Panc1 (cell line): ENCODE measurements at regions not wholly inside any gene's neighbourhood (a gene's known extent, or its start where the extent isn't known, plus 50 kb on each side); places are given as distances from the start of the nearest gene placed in this dataset.

Experiments used
- ATAC-seq: fragments of 200-7000 bp; cut with Tn5 transposase; 2 replicates; pipeline ENCODE4 v1.9.1; 2020; ENCODE audit warnings: mild to moderate bottlenecking, moderate library complexity
- BruUV-seq: library from RNA; stranded (reverse); fragments of 400-500 nt; replicated peaks from 2 replicates; lab custom pipeline; 2021; lab: Mats Ljungman, UMichigan
- CTCF ChIA-PET: fragments of 300-600 bp; sonication (Branson Sonifier 250); formaldehyde crosslinking; loops from one replicate; lab custom pipeline; 2022; ENCODE audit warnings: antibody characterized with exemption; lab: Charles Lee
- POLR2A ChIA-PET: fragments of 300-600 bp; sonication (Branson Sonifier 250); formaldehyde crosslinking; loops from one replicate; lab custom pipeline; 2022; ENCODE audit warnings: antibody characterized with exemption; lab: Charles Lee
- DNase-seq: peaks from one replicate; pipeline ENCODE4 v3.0.0-alpha.2; 2010; ENCODE audit warnings: low read depth, low spot score
- H3K27ac ChIP-seq: 2 replicates; pipeline ENCODE4 v1.5.1; 2011; ENCODE audit warnings: mild to moderate bottlenecking, low read length, inconsistent platforms
- H3K27me3 ChIP-seq: fragments of 200-500 bp; sonication (Bioruptor generic); 2 replicates; pipeline ENCODE4 v1.6.0; 2014; ENCODE audit warnings: low read length, inconsistent platforms; ENCODE audit not compliant: control insufficient read depth, insufficient read depth
- H3K36me3 ChIP-seq: fragments of 200-500 bp; sonication (Bioruptor generic); 2 replicates; pipeline ENCODE4 v1.5.1; 2014; ENCODE audit warnings: inconsistent platforms, mild to moderate bottlenecking, low read length, moderate library complexity; ENCODE audit not compliant: control insufficient read depth, insufficient read depth
- H3K4me1 ChIP-seq: 2 replicates; pipeline ENCODE4 v1.5.1; 2011; ENCODE audit warnings: inconsistent platforms, mild to moderate bottlenecking, low read length, moderate library complexity; ENCODE audit not compliant: control insufficient read depth, insufficient read depth
- H3K4me3 ChIP-seq, 2 experiments: 2 replicates each; pipeline ENCODE4 v1.5.1; 2011 to 2012; ENCODE audit warnings: low read depth in 2 of 2, low read length in 2 of 2, mild to moderate bottlenecking in 2 of 2, inconsistent platforms in 1 of 2, moderate library complexity in 1 of 2
- H3K9me3 ChIP-seq: fragments of 200-500 bp; sonication (Bioruptor generic); 2 replicates; pipeline ENCODE4 v1.5.1; 2014; ENCODE audit warnings: low read depth, mild to moderate bottlenecking, inconsistent platforms, low read length, moderate library complexity; ENCODE audit not compliant: control insufficient read depth, insufficient read depth
- CTCF ChIP-seq: fragments of 450-650 bp; IDR thresholded peaks from 2 replicates; pipeline ENCODE4 v1.5.1; 2017; ENCODE audit warnings: mild to moderate bottlenecking
- POLR2AphosphoS5 ChIP-seq: IDR thresholded peaks from 2 replicates; pipeline ENCODE4 v1.6.1; 2012; ENCODE audit warnings: mild to moderate bottlenecking, low read depth, low read length, moderate library complexity
- SIN3A ChIP-seq: IDR thresholded peaks from 2 replicates; pipeline ENCODE4 v1.6.1; 2012; ENCODE audit warnings: low read depth, mild to moderate bottlenecking, low read length, moderate library complexity, borderline replicate concordance; ENCODE audit not compliant: insufficient read depth
- TCF7L2 ChIP-seq: IDR thresholded peaks from 2 replicates; pipeline ENCODE4 v1.6.1; 2011; ENCODE audit warnings: mild to moderate bottlenecking, low read depth, low read length, inconsistent platforms
- in situ Hi-C: cut with HindIII; loops from 2 replicates; pipeline ENCODE4 v1.10.0; 2016; ENCODE audit warnings: low sequenced_read_pairs, low pct_unique_long_range_greater_than_20kb
- intact Hi-C: fragments of 100-400 bp; cut with micrococcal nuclease; formaldehyde crosslinking; loops from one replicate; pipeline ENCODE4 v1.10.0; 2022; ENCODE audit not compliant: unreplicated experiment
- TF ChIP-seq, protein P1 (sequence below), 2 experiments: IDR thresholded peaks; 2 replicates each; pipeline ENCODE4 v1.6.1; 2011 to 2012; ENCODE audit warnings: low read depth in 2 of 2, control low read depth in 1 of 2, low read length in 1 of 2, mild to moderate bottlenecking in 1 of 2, moderate library complexity in 1 of 2; ENCODE audit not compliant: insufficient read depth in 1 of 2

DNA sequence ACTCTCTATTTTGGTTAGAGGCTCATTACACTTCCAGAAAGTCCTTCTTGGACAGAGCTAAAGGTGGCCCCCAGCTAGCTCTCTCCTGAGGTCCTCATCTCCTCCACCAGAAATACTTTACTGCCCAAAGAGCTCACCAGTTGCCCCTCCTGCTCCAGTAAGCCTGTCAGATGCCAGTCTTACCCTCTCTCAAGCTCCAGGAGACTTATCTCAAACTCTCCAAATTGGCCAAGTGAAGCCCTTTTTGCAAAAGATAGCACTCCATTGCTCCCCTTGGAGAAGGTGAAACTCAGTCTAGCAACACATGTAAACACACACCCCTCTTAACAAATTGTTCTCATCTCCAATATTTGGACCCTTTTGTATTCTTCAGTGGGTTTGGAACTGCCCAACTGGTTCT is 128.5 kb downstream of the ZNF330 start:
- CTCF ChIA-PET = no interaction called here
- DNase-seq = no peak
- ATAC-seq = no peak
- no peaks in the 10 kb centered on the region for H3K36me3 ChIP-seq
- no peak overlapping the region for H3K27ac ChIP-seq
- BruUV-seq = no TSS peak
- in situ Hi-C loops = no loop called here
- H3K4me1 ChIP-seq = no peaks in the 10 kb centered on the region
- intact Hi-C loops = loop anchor here (10.0 kb wide), 1 partner anchor 366 kb away; no protein-coding TSS in a partner anchor
- no peak overlapping the region for H3K4me3 ChIP-seq
- no peak for TF ChIP-seq CTCF
- no peak for TF ChIP-seq SIN3A
- H3K9me3 ChIP-seq = no peaks in the 10 kb centered on the region
- POLR2A ChIA-PET = no interaction called here
- H3K27me3 ChIP-seq = no peaks in the 10 kb centered on the region

DNA sequence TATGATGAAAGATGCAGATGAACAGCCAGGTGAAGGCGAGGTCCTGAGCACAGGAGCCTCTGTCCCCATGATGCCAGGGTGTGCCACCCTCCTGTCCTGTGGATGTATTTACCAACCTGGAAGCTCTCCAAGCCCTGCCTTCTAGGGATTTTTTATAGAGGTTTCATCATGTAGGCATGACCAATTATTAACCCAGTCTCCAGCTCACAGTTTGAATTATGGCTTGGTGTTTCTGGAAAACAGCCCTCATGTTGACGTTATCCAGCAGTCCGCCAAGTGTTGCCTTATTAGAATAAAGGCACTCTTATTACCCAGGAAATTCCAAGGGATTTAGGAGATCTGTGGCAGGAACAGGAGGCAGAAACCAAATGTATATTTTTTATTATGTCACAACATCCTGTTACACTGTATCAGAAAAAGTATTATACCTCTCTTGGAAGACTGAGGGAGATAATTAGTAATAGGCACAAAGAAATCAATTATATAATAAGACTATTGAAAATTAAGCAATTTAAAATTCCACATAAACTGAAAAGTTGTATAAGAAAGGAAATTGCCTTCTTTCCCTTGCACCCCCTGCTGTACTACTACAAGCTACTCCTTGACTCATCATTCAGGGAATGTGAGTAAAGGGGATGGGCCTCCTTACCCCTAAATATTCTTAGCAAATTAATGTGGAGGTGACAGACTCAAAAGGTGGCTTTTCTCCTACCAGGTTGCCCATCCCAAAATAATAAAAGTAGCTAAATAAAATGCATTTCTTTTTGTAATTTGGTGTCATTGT is 129.6 kb downstream of the ZNF330 start:
- H3K9me3 ChIP-seq = no peaks in the 10 kb centered on the region
- no peaks in the 10 kb centered on the region for H3K36me3 ChIP-seq
- TF ChIP-seq TCF7L2 (no peak), POLR2AphosphoS5 (no peak), SIN3A (no peak), CTCF (no peak)
- TF ChIP-seq, protein P1, sequence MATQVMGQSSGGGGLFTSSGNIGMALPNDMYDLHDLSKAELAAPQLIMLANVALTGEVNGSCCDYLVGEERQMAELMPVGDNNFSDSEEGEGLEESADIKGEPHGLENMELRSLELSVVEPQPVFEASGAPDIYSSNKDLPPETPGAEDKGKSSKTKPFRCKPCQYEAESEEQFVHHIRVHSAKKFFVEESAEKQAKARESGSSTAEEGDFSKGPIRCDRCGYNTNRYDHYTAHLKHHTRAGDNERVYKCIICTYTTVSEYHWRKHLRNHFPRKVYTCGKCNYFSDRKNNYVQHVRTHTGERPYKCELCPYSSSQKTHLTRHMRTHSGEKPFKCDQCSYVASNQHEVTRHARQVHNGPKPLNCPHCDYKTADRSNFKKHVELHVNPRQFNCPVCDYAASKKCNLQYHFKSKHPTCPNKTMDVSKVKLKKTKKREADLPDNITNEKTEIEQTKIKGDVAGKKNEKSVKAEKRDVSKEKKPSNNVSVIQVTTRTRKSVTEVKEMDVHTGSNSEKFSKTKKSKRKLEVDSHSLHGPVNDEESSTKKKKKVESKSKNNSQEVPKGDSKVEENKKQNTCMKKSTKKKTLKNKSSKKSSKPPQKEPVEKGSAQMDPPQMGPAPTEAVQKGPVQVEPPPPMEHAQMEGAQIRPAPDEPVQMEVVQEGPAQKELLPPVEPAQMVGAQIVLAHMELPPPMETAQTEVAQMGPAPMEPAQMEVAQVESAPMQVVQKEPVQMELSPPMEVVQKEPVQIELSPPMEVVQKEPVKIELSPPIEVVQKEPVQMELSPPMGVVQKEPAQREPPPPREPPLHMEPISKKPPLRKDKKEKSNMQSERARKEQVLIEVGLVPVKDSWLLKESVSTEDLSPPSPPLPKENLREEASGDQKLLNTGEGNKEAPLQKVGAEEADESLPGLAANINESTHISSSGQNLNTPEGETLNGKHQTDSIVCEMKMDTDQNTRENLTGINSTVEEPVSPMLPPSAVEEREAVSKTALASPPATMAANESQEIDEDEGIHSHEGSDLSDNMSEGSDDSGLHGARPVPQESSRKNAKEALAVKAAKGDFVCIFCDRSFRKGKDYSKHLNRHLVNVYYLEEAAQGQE (IDR thresholded peaks at IDR 0.05; ENCODE audit: insufficient read depth in 1 of 2, low read depth in 2 of 2, low read length in 1 of 2) = no peak
- ChIA-PET POLR2A (no interaction called here), CTCF (no interaction called here)
- intact Hi-C loops = no loop called here
- H3K4me1 ChIP-seq = no peaks in the 10 kb centered on the region
- no TSS peak for BruUV-seq
- DNase-seq (no peak), ATAC-seq (no peak)
- in situ Hi-C loops = no loop called here
- no peak overlapping the region for H3K27ac ChIP-seq
- no peak overlapping the region for H3K4me3 ChIP-seq
- no peaks in the 10 kb centered on the region for H3K27me3 ChIP-seq
